SK-N-SH treated with all-trans-retinoic acid at 6 μM for 48 hours (cell line): ENCODE measurements at regions not wholly inside any gene's neighbourhood (a gene's known extent, or its start where the extent isn't known, plus 50 kb on each side); places are given as distances from the start of the nearest gene placed in this dataset.

Source experiments
- ATAC-seq: fragments of 200-7000 bp; cut with Tn5 transposase; 3 replicates; pipeline ENCODE4 v1.9.1; 2020; ENCODE audit warnings: mild to moderate bottlenecking, moderate library complexity
- ARNTL ChIP-seq: fragments of 450-650 bp; formaldehyde crosslinking; IDR thresholded peaks from 2 replicates; pipeline ENCODE4 v1.5.0; 2020; ENCODE audit warnings: low read depth, mild to moderate bottlenecking, moderate library complexity, borderline replicate concordance
- BACH2 ChIP-seq: fragments of 250-450 bp; sonication (Bioruptor Pico); IDR thresholded peaks from 2 replicates; pipeline ENCODE4 v1.9.0; 2021; ENCODE audit warnings: mild to moderate bottlenecking, borderline replicate concordance
- CSDC2 ChIP-seq: fragments of 250-450 bp; sonication (Bioruptor Pico); IDR thresholded peaks from 2 replicates; pipeline ENCODE4 v1.5.0; 2020; ENCODE audit warnings: mild to moderate bottlenecking, moderate library complexity
- GLIS3 ChIP-seq: fragments of 250-450 bp; sonication (Bioruptor Pico); IDR thresholded peaks from 2 replicates; pipeline ENCODE4 v1.5.0; 2020; ENCODE audit warnings: mild to moderate bottlenecking, moderate library complexity
- ISL1 ChIP-seq: fragments of 250-450 bp; sonication (Bioruptor Pico); IDR thresholded peaks from 2 replicates; pipeline ENCODE4 v2.1.2; 2022; ENCODE audit warnings: mild to moderate bottlenecking, moderate library complexity
- PPARA ChIP-seq: fragments of 250-450 bp; sonication (Bioruptor Pico); IDR thresholded peaks from 2 replicates; pipeline ENCODE4 v1.5.0; 2020; ENCODE audit warnings: mild to moderate bottlenecking, borderline replicate concordance
- RARB ChIP-seq: fragments of 250-450 bp; sonication (Bioruptor Pico); IDR thresholded peaks from 2 replicates; pipeline ENCODE4 v1.8.0; 2021; ENCODE audit warnings: mild to moderate bottlenecking, moderate library complexity
- SNAI2 ChIP-seq: fragments of 250-450 bp; sonication (Bioruptor Pico); IDR thresholded peaks from 2 replicates; pipeline ENCODE4 v1.5.0; 2020; ENCODE audit warnings: mild to moderate bottlenecking, moderate library complexity
- TCF4 ChIP-seq: fragments of 250-450 bp; sonication (Bioruptor Pico); IDR thresholded peaks from 2 replicates; pipeline ENCODE4 v1.8.0; 2021; ENCODE audit warnings: mild to moderate bottlenecking, moderate library complexity, borderline replicate concordance
- ZFP3 ChIP-seq: fragments of 250-450 bp; sonication (Bioruptor Pico); IDR thresholded peaks from 2 replicates; pipeline ENCODE4 v1.5.0; 2020; ENCODE audit warnings: mild to moderate bottlenecking, moderate library complexity
- ZFP30 ChIP-seq: fragments of 450-650 bp; formaldehyde crosslinking; IDR thresholded peaks from 2 replicates; pipeline ENCODE4 v1.5.0; 2022; ENCODE audit warnings: mild to moderate bottlenecking, moderate library complexity
- ZNF565 ChIP-seq: fragments of 450-650 bp; formaldehyde crosslinking; conservative IDR thresholded peaks from 2 replicates; pipeline ENCODE4 v1.5.0; 2020; ENCODE audit warnings: low read depth, mild to moderate bottlenecking, moderate library complexity
- ZNF70 ChIP-seq: fragments of 450-650 bp; formaldehyde crosslinking; IDR thresholded peaks from 2 replicates; pipeline ENCODE4 v1.5.0; 2020; ENCODE audit warnings: mild to moderate bottlenecking, moderate library complexity
- ZNF8 ChIP-seq: fragments of 450-650 bp; formaldehyde crosslinking; IDR thresholded peaks from 2 replicates; pipeline ENCODE4 v1.5.0; 2020; ENCODE audit warnings: mild to moderate bottlenecking, moderate library complexity
- TF ChIP-seq, protein P1 (sequence below): fragments of 250-450 bp; sonication (Bioruptor Pico); IDR thresholded peaks from 2 replicates; pipeline ENCODE4 v1.5.1; 2020; ENCODE audit warnings: low read depth, mild to moderate bottlenecking, moderate library complexity
- TF ChIP-seq, protein P2 (sequence below): fragments of 250-450 bp; sonication (Bioruptor Pico); IDR thresholded peaks from 2 replicates; pipeline ENCODE4 v1.8.0; 2021; ENCODE audit warnings: low read depth, mild to moderate bottlenecking, moderate library complexity, borderline replicate concordance
- TF ChIP-seq, protein P3 (sequence below): fragments of 250-450 bp; sonication (Bioruptor Pico); IDR thresholded peaks from 2 replicates; pipeline ENCODE4 v1.8.0; 2020; ENCODE audit warnings: mild to moderate bottlenecking, moderate library complexity, borderline replicate concordance
- TF ChIP-seq, protein P4 (sequence below): fragments of 250-450 bp; sonication (Bioruptor Pico); IDR thresholded peaks from 2 replicates; pipeline ENCODE4 v1.5.1; 2021; ENCODE audit warnings: mild to moderate bottlenecking, moderate library complexity
- TF ChIP-seq, protein P5 (sequence below): fragments of 250-450 bp; sonication (Bioruptor Pico); IDR thresholded peaks from 2 replicates; pipeline ENCODE4 v1.5.0; 2020; ENCODE audit warnings: mild to moderate bottlenecking, moderate library complexity

DNA sequence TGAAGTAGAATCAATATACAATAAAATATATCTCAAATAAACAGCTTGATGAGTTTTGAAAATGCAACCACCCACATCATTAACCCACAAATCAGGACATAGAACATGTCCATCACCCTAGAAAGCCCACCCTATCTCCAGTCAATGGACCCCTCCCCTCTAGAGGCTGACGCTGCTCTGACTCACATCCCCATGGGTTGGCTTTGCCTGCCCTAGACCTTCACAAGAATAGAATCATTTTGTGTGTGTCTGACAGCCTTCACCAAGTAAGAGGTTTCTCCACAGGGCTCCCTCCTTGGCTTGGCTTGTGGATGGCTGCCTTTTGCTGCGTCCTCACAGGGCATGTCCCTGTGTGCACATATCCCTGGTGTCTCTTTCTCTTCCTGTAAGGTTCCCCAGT is 250.2 kb upstream of the RTL1 start:
- ATAC-seq, result no peak
- TF ChIP-seq, protein P1, sequence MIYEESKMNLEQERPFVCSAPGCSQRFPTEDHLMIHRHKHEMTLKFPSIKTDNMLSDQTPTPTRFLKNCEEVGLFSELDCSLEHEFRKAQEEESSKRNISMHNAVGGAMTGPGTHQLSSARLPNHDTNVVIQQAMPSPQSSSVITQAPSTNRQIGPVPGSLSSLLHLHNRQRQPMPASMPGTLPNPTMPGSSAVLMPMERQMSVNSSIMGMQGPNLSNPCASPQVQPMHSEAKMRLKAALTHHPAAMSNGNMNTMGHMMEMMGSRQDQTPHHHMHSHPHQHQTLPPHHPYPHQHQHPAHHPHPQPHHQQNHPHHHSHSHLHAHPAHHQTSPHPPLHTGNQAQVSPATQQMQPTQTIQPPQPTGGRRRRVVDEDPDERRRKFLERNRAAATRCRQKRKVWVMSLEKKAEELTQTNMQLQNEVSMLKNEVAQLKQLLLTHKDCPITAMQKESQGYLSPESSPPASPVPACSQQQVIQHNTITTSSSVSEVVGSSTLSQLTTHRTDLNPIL, result no peak
- TF ChIP-seq TCF4 (no peak), RARB (no peak), ZFP30 (CRISPR knock-in tag) (no peak), ZFP3 (CRISPR knock-in tag) (no peak), ZNF70 (CRISPR knock-in tag) (no peak), ARNTL (CRISPR knock-in tag) (no peak), SNAI2 (CRISPR knock-in tag) (no peak), ZNF8 (CRISPR knock-in tag) (no peak), CSDC2 (no peak), ZNF565 (CRISPR knock-in tag) (no peak), BACH2 (CRISPR knock-in tag) (no peak), PPARA (CRISPR knock-in tag) (no peak)
- TF ChIP-seq, protein P2, sequence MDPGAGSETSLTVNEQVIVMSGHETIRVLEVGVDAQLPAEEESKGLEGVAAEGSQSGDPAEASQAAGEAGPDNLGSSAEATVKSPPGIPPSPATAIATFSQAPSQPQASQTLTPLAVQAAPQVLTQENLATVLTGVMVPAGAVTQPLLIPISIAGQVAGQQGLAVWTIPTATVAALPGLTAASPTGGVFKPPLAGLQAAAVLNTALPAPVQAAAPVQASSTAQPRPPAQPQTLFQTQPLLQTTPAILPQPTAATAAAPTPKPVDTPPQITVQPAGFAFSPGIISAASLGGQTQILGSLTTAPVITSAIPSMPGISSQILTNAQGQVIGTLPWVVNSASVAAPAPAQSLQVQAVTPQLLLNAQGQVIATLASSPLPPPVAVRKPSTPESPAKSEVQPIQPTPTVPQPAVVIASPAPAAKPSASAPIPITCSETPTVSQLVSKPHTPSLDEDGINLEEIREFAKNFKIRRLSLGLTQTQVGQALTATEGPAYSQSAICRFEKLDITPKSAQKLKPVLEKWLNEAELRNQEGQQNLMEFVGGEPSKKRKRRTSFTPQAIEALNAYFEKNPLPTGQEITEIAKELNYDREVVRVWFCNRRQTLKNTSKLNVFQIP (CRISPR knock-in tag), result no peak
- TF ChIP-seq, protein P3, sequence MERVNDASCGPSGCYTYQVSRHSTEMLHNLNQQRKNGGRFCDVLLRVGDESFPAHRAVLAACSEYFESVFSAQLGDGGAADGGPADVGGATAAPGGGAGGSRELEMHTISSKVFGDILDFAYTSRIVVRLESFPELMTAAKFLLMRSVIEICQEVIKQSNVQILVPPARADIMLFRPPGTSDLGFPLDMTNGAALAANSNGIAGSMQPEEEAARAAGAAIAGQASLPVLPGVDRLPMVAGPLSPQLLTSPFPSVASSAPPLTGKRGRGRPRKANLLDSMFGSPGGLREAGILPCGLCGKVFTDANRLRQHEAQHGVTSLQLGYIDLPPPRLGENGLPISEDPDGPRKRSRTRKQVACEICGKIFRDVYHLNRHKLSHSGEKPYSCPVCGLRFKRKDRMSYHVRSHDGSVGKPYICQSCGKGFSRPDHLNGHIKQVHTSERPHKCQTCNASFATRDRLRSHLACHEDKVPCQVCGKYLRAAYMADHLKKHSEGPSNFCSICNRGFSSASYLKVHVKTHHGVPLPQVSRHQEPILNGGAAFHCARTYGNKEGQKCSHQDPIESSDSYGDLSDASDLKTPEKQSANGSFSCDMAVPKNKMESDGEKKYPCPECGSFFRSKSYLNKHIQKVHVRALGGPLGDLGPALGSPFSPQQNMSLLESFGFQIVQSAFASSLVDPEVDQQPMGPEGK, result no peak
- TF ChIP-seq, protein P4, sequence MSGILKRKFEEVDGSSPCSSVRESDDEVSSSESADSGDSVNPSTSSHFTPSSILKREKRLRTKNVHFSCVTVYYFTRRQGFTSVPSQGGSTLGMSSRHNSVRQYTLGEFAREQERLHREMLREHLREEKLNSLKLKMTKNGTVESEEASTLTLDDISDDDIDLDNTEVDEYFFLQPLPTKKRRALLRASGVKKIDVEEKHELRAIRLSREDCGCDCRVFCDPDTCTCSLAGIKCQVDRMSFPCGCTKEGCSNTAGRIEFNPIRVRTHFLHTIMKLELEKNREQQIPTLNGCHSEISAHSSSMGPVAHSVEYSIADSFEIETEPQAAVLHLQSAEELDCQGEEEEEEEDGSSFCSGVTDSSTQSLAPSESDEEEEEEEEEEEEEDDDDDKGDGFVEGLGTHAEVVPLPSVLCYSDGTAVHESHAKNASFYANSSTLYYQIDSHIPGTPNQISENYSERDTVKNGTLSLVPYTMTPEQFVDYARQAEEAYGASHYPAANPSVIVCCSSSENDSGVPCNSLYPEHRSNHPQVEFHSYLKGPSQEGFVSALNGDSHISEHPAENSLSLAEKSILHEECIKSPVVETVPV, result no peak
- TF ChIP-seq, protein P5, sequence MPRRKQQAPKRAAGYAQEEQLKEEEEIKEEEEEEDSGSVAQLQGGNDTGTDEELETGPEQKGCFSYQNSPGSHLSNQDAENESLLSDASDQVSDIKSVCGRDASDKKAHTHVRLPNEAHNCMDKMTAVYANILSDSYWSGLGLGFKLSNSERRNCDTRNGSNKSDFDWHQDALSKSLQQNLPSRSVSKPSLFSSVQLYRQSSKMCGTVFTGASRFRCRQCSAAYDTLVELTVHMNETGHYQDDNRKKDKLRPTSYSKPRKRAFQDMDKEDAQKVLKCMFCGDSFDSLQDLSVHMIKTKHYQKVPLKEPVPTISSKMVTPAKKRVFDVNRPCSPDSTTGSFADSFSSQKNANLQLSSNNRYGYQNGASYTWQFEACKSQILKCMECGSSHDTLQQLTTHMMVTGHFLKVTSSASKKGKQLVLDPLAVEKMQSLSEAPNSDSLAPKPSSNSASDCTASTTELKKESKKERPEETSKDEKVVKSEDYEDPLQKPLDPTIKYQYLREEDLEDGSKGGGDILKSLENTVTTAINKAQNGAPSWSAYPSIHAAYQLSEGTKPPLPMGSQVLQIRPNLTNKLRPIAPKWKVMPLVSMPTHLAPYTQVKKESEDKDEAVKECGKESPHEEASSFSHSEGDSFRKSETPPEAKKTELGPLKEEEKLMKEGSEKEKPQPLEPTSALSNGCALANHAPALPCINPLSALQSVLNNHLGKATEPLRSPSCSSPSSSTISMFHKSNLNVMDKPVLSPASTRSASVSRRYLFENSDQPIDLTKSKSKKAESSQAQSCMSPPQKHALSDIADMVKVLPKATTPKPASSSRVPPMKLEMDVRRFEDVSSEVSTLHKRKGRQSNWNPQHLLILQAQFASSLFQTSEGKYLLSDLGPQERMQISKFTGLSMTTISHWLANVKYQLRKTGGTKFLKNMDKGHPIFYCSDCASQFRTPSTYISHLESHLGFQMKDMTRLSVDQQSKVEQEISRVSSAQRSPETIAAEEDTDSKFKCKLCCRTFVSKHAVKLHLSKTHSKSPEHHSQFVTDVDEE, result no peak

DNA sequence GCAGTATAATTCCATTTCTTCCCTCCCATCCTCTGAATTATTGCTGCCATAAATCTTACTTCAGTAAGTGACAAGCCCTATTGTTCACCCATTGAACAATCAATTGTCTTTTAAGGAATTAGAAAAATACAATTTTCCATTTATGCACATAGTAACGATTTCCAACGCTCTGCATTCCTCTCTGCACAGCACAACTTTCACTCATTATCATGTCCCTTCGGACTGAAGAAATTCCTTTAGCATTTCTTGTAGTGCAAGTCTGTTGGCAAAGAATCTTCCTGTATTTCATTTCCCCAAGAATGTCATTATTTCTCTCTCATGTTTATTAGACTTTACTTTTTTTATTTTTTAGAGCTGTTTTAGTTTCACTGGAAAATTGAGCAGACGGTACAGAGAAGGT is 252.1 kb upstream of the RTL1 start:
- ATAC-seq, result no peak
- TF ChIP-seq, protein P5, result no peak
- TF ChIP-seq BACH2 (CRISPR knock-in tag) (no peak), PPARA (CRISPR knock-in tag) (no peak), ISL1 (no peak), ZFP30 (CRISPR knock-in tag) (no peak), ZNF565 (CRISPR knock-in tag) (no peak), ZNF70 (CRISPR knock-in tag) (no peak), GLIS3 (CRISPR knock-in tag) (no peak)
- TF ChIP-seq, protein P4, result no peak
